ENCODE measurements at regions not wholly inside any gene's neighbourhood (a gene's known extent, or its start where the extent isn't known, plus 50 kb on each side); places are given as distances from the start of the nearest gene placed in this dataset.

DNA sequence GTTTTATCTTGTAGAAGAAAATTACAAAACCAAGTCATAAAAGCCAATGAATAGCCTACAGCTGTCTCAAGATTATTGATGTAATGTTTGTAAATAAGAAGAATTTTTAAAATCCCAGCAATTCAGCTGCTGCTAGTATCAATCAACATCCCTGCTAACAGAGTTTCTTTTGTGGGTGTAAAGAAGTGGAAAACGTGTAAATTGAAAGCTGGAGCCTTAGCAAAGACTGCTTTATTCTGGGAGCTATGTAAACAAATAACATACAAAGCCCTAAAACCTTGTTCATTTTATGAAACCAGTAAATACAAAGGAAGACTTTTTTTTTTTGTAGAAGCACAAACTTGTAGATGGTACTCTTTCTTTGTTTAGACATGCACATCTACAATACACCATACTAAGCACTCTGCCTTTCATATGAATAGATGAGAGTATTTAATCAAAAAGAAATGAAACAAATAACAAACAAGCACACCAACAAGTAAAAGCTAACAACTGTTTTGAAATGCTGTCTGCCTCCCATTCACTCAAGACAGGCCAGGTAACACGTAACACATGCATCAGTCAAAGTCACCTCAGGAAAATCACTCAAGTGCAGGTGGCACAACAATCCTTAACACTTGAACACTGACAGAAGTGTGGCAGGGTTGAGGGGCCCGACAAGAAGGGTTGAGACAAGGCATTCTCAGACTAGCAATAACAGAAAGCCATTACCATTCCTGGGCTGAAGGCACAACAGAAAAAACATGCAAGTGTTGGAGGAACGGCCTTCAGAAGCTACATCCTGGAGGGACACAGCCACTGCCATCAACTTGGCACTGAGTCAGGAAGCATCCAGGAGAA is 1364.0 kb upstream of the SEL1L start:
- no peak overlapping the region for H3K4me3 ChIP-seq (ENCODE audit: low read depth, poor library complexity, severe bottlenecking)
- no peak for TF ChIP-seq POLR2A (IDR thresholded peaks at IDR 0.05)
- TF ChIP-seq, protein P1, sequence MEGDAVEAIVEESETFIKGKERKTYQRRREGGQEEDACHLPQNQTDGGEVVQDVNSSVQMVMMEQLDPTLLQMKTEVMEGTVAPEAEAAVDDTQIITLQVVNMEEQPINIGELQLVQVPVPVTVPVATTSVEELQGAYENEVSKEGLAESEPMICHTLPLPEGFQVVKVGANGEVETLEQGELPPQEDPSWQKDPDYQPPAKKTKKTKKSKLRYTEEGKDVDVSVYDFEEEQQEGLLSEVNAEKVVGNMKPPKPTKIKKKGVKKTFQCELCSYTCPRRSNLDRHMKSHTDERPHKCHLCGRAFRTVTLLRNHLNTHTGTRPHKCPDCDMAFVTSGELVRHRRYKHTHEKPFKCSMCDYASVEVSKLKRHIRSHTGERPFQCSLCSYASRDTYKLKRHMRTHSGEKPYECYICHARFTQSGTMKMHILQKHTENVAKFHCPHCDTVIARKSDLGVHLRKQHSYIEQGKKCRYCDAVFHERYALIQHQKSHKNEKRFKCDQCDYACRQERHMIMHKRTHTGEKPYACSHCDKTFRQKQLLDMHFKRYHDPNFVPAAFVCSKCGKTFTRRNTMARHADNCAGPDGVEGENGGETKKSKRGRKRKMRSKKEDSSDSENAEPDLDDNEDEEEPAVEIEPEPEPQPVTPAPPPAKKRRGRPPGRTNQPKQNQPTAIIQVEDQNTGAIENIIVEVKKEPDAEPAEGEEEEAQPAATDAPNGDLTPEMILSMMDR (IDR thresholded peaks at IDR 0.05) = no peak
- intact Hi-C loops (cut with DNase I; ENCODE audit: low total_unique reads) = no loop called here
- no peak for DNase-seq (ENCODE audit: low spot score in 2 of 2)
- 64 to 75% methylated on average over 4 of the region's 4 CpGs for WGBS, 2 donors

DNA sequence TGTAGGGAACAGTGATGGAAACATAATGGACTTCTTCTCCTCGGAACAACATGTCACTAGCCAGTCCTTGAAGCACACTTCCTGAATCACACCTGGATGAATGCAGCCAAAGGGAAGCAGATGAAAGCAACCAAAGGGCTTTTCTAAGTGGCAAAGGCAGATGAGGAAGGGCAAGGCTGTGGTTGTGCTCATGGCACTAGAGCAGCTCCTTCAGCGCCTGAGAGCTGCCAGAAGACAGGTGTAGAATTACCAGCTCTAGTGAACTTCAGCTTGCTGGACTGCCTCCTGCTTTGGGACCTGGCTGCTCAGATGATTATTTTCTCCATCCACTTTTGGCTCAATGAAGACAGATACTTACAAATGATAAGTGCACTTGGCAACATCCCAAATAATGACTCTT is 1372.1 kb upstream of the SEL1L start:
- no peak for TF ChIP-seq POLR2A (IDR thresholded peaks at IDR 0.05)
- TF ChIP-seq, protein P1 (IDR thresholded peaks at IDR 0.05) = no peak
- 61 to 73% methylated on average over 2 of the region's 2 CpGs for WGBS, 2 donors
- H3K4me3 ChIP-seq (ENCODE audit: low read depth, poor library complexity, severe bottlenecking) = no peak overlapping the region
- DNase-seq (ENCODE audit: low spot score in 2 of 2) = no peak
- intact Hi-C loops (cut with DNase I; ENCODE audit: low total_unique reads) = no loop called here

DNA sequence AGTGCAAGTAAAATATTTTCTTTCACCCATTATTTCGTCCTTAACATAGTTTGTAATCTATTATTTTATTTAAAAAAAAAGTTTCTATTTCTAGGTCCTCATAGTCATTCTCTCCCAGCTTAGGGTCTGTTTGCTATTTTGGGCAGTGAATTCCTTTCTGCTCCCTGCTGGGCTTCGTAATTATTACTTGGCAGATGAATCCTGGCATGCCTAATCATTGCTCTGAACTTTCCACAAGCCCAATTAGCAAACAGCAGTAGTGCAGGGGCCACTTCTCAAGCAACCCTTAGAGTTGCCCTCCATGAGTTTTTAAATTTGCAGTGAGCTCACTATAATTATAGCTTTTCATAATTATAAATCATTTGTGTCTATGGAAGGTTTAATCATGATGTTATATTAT is 1378.3 kb upstream of the SEL1L start:
- intact Hi-C loops (cut with DNase I; ENCODE audit: low total_unique reads) = no loop called here
- H3K4me3 ChIP-seq (ENCODE audit: low read depth, poor library complexity, severe bottlenecking) = no peak overlapping the region
- TF ChIP-seq, protein P1 (IDR thresholded peaks at IDR 0.05) = no peak
- no peak for TF ChIP-seq POLR2A (IDR thresholded peaks at IDR 0.05)
- 24 to 27% methylated on average over 2 of the region's 2 CpGs for WGBS, 2 donors
- no peak for DNase-seq (ENCODE audit: low spot score in 2 of 2)

DNA sequence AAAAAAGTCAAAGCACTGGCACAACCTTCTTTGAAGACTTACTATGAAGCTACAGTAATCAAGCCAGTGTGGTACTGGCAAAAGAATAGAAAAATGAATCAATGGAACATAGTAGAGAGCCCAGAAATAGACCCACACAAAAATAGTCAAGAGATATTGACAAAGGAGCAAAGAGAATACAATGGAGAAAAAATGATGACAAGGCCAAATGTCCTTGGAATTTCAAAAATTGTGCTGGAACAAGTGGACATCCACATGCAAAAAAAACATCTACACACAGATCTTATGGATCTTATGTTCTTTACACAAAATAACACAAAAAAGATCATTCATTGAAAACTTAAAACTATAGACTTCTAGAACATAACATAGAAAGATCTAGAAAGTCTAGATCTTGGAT is 1379.7 kb upstream of the SEL1L start:
- no peak for TF ChIP-seq POLR2A (IDR thresholded peaks at IDR 0.05)
- TF ChIP-seq, protein P1 (IDR thresholded peaks at IDR 0.05) = no peak
- intact Hi-C loops (cut with DNase I; ENCODE audit: low total_unique reads) = no loop called here
- DNase-seq (ENCODE audit: low spot score in 2 of 2) = no peak
- no peak overlapping the region for H3K4me3 ChIP-seq (ENCODE audit: low read depth, poor library complexity, severe bottlenecking)

DNA sequence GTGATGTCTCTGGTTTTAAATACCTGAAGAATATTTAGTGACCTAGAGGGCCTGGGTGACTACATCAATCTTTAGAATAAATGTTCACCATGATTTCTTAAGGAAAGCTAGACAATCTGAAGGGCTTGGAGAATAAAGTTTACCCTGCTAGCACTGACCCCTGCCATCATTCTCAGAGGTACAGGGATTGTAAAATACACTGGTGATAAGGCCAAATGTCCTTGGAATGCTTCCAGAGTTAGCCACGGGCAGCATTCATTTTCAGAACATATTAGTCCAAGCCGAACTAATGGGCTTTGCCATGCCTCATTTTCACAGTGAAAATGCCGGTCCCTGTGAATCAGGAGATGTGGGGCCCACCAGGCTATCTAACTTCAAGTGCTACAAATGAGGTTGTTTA is 1381.7 kb upstream of the SEL1L start:
- TF ChIP-seq POLR2A (IDR thresholded peaks at IDR 0.05) = no peak
- TF ChIP-seq, protein P1 (IDR thresholded peaks at IDR 0.05) = no peak
- H3K4me3 ChIP-seq (ENCODE audit: low read depth, poor library complexity, severe bottlenecking) = no peak overlapping the region
- no peak for DNase-seq (ENCODE audit: low spot score in 2 of 2)
- intact Hi-C loops (cut with DNase I; ENCODE audit: low total_unique reads) = no loop called here
- WGBS, 2 donors = 79 to 80% methylated on average over 3 of the region's 3 CpGs

DNA sequence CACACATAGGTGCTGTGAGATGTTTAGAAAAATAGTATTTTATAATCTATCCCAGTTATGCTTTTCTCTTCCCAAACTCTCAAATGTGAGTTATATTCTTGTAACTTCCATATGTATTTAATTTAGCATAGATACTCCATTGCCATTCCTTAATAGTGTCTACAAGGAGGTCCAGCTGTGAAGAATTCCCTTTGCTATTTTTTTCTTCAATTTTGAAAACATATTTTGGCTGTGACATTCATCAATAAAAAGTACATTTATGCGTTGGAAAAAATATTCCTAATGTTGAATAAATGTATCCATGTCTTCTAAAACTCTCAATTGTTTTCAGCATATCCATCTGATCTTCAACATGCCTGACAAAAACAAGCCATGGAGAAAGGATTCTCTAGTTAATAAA is 1402.0 kb upstream of the SEL1L start:
- WGBS, 2 donors = 46 to 54% methylated on average over 1 of the region's 1 CpG
- DNase-seq (ENCODE audit: low spot score in 2 of 2) = no peak
- H3K4me3 ChIP-seq (ENCODE audit: low read depth, poor library complexity, severe bottlenecking) = no peak overlapping the region
- TF ChIP-seq, protein P1 (IDR thresholded peaks at IDR 0.05) = no peak
- no peak for TF ChIP-seq POLR2A (IDR thresholded peaks at IDR 0.05)
- intact Hi-C loops (cut with DNase I; ENCODE audit: low total_unique reads) = no loop called here
